Right renal cortex interstitium (tissue), 3 donors: ENCODE measurements at regions not wholly inside any gene's neighbourhood (a gene's known extent, or its start where the extent isn't known, plus 50 kb on each side); places are given as distances from the start of the nearest gene placed in this dataset.
"Not testable (repeated sequence)": the region's sequence is repeated elsewhere in the genome, so short reads cannot be mapped to it uniquely, and the experiment has no call there.

Source experiments
- DNase-seq, 3 donors: peaks; one replicate each; pipeline ENCODE4 v3.0.0-alpha.2; 2013; ENCODE audit warnings: low read depth in 3 of 3, low spot score in 2 of 3

DNA sequence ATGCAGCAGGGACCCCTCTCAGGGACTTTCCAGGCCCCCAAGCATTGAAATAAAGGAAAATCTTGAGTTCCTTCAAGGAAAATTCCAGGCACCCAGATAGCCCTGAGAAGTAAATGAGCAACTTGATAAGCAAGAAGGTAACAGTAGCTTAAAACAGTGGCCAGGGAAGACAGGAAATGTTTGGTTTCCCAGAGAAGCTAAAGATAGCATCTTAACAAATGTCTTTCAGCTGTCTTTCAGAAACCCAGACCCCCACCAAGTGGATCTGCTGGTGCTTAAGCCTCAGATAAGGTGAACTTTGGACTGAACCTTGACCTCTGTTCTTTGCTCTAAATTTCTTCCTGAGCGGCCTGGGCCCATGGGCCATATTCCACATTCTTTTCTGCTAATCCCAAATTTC is 117.8 kb upstream of the CST7 start:
- DNase-seq = no peak

GRCh38 chr20:24832518-24832917 is 116.6 kb upstream of the CST7 start:
- DNase-seq = no peak

GRCh38 chr20:24833592-24833991 is 115.5 kb upstream of the CST7 start:
- no peak for DNase-seq

GRCh38 chr20:24834310-24834709 is 114.8 kb upstream of the CST7 start:
- DNase-seq = no peak

DNA sequence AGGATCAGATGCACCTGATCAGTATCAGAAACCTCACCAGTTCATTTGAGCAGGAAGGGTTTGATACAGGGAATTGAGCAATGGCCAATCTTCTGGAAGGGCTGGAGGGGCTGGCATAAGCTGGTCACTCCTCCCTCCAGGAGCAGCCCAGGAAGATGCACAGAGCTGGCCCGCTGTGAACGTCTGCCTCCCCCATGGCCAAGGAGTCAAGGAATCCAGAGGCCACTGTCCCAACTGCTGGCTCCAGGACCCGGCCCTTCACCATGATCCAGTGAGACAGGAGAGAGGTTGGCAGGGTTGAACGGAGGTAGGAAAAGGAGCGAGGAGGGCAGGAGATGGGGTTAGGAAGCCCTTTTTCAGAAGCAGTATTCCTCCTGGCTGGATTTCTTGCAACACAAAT is 113.9 kb upstream of the CST7 start:
- no peak for DNase-seq

DNA sequence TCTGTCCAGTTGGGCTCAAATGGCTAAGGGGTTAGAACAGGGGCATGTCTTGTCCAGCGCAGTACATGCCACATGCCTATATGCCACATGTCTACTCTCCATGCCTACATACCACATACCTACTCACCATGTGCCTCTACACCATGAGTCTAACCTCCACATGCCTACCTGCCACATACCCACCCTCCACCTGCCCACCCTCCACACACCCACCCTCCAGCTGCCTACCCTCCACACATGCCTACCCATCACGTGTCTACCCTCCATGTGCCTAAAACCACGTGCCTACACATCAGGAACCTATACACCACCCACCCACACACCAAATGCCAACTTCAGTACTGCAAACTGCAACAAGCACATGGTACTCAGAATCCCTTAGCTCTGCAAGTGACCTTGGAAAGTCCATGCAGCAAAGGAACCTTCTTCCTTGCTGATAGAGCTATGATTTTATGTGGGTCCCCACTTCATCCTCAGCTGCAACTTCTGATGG is 113.0 kb upstream of the CST7 start:
- DNase-seq = no peak

DNA sequence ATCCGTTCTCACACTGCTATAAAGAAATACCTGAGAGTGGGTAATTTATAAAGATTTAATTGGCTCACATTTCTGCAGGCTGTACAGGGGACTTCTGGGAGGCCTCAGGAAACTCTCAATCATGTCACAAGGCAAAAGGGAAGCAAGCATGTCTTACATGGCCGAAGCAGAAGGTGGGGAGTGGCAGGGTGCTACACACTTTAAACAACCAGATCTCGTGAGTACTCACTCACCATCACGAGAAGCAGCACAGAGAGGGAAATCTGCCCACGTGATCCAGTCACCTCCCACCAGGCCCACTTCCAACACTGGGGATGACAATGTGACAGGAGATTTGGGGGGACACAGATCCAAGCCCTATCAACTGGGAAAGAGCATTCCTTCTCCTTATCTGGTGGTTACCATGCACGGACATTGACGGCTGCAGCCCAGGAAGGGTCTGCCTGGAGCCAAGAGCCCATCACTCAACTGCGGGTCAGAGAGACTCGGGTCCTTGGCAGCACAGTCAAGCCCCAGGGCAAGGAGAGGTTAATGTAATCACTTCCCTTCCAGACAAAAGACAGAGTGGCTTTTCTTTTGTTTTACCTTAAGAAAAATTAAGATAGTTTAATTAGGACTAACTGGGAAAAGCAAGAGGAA is 112.3 kb upstream of the CST7 start:
- no peak for DNase-seq

DNA sequence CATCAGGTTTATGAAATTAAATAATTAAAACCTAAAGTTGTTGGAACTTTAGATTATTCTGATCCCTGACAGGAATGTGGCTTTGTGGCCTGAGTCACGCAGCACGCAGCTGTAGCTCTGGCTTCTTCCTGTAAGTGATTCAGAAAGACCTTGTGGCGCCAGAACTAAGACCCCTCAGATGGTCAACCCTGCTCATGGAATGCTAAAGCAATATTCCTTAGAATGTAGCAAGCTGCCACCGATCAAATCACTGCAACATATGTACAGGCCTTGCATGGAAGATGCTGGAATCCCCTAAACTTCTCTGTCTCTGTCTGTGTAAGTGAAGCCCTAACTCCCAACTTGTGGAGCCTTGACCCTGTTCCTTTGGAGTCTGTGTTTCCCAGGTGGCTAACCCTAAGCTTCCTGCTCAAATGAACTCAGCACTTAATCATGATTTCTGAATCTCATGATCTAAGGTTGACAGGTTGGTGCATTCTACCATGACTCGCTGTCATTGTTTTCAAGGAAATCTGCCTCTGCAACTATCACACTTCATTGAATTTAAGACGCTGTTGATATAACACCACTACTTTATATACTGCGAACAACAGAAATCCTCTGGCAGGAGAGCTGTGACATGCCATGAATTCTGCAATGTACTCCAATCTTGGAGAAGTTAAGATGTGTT is 111.2 kb upstream of the CST7 start:
- no peak for DNase-seq

GRCh38 chr20:24838546-24839535 is 110.2 kb upstream of the CST7 start:
- DNase-seq = no peak

DNA sequence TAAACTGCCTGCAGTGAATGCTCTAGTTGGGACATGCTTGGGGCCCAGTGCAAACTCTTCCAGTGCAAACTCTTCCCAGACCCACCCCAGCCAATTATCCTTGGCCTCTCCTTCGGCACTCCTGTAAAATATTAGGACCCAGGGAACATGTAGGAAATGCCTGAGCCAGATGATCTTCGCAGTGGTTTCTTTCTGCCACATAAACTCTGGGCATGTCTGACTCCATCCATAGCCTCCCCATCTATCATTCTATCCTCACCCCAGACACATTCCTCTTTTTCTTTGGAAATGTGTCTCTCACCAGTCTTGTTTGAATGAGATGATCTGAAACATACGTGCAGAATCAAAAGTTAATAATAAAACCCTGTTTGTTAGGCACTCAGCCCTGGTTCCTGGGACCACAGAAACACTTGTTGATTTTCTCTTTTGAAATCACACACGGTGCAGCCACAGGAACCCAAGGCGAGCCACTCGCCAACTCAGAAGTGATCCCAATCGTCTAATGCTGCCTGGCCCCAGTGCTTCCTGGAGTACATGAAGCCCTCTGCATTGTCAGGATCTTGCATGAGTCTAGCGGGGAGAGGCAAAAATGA is 108.9 kb upstream of the CST7 start:
- DNase-seq = no peak

DNA sequence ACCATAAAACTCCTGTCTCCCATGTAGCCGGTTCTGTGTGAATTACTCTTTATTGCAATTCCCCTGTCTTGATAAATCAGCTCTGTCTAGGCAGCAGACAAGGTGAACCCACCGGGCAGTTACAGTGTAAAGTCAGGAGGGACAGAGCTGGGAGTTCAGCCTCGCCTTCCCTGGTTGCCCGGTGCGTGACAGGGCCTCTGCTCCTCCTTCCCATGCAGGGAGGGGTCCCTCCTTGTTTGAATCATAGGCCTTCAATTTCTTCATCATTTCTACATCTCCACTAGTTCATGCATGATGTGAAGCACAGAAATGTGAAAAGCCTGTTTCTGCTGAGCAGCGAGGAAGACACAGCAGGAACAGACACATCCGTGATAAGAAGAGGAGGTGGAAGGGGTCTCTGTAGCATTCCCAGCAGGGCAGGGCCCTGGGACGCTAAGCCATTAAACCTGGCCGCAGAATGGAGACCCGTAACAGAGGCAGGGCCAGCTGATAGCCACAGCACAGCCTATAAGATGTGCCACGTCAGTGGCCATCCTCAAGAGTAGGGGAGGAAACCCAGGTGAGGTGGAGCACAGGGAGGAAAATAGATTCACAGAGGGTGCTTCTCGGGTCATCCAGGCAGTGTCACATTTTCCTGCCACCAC is 106.7 kb upstream of the CST7 start:
- DNase-seq = no peak

- DNase-seq = no peak
Measured at GRCh38 chr20:24842918-24843715, 106.0 kb upstream of the CST7 start.

DNA sequence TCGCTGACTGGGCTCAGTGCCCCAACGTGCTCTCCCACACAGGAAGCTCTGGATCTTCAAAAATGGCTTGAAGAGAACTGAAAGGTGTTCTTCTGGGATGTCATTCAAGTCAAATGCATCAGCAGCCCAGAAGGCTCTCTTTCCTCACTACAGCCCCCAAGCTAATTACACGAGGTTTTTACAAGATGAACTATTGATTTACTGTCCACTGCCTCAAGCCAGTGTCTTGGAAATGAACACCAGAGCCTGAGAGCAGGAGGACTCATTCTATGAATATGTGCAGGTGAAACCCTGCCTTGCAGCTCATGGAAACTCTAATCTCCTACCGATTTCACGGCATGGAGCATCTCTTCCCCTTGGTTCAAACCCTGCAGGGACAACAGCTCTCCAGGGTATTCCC is 98.9 kb upstream of the CST7 start:
- DNase-seq = no peak

DNA sequence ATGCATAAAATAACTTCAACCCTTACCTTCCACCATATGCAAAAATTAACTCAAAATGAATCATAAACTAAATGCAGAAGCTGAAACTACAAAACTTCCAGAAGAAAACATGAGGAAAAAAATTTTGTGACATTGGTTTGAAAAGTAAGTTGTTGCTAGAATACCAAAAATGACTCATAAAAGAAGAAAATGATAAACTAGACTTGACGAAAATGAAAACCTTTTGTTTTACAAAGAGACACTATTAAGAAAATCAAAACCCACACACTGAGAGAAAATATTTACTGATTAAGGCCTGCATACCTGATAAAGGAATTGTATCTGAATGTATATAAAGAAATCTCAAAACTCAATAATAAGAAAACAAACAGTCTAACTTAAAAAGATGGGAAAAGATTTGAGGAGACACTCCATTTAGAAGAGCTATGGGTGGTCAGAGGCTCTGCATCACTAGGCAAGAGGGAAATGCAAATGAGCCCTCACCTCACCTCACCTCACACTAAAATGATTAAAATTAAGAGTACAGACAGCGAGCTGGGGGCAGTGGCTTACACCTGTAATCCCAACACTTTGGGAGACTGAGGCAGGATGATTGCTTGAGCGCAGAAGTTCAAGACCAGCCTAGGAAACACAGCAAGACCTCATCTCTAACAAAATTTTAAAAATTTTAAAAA is 97.6 kb upstream of the CST7 start:
- no peak for DNase-seq

DNA sequence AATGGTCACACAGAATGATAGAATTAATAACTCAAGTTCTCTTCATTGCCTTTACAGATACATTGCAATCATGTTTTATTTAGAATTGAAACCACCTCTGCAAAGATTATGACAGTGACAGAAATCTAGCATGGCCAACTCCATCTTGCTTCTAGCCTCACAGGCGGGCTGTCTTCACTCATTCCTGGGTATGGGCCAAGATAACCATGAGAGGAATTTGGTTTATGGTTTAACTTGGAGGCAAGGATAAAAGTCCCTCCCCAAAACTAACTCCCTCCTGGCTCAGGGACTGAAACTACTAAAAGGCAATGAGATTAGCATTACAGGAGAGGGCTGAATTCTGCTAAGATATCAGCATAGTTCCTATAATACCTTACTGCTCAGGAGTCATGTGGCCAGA is 95.2 kb upstream of the CST7 start:
- DNase-seq = no peak

GRCh38 chr20:24855848-24856247 is 93.2 kb upstream of the CST7 start:
- no peak for DNase-seq

- DNase-seq = not testable (repeated sequence)
Measured at GRCh38 chr20:24858500-24858899, 90.6 kb upstream of the CST7 start.

- no peak for DNase-seq
Measured at GRCh38 chr20:24859539-24859938, 89.5 kb upstream of the CST7 start.

- DNase-seq = no peak
Measured at GRCh38 chr20:24862186-24862585, 86.9 kb upstream of the CST7 start.
